ENCODE measurements at regions not wholly inside any gene's neighbourhood (a gene's known extent, or its start where the extent isn't known, plus 50 kb on each side); places are given as distances from the start of the nearest gene placed in this dataset.

DNA sequence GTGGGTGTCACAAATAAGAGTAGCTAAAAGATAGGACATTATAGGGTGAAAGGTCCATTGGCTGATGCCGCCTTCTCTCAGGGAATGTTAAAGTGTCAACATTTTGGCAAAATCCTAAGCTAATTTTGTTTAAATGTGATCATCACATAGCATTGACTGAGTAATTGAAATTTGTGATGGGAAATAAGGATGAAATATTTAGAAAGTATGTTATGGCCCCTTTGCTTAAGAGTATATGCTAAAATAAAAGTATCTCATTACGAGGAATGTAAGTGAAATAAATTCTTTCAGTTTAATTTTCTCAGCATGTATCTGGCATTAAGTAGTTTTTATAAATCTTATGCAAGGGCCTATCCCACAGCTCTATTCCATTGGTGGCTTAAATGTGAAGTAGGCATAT is 229.2 kb downstream of the PRL start:
- DNase-seq (ENCODE audit: low spot score) = no peak

DNA sequence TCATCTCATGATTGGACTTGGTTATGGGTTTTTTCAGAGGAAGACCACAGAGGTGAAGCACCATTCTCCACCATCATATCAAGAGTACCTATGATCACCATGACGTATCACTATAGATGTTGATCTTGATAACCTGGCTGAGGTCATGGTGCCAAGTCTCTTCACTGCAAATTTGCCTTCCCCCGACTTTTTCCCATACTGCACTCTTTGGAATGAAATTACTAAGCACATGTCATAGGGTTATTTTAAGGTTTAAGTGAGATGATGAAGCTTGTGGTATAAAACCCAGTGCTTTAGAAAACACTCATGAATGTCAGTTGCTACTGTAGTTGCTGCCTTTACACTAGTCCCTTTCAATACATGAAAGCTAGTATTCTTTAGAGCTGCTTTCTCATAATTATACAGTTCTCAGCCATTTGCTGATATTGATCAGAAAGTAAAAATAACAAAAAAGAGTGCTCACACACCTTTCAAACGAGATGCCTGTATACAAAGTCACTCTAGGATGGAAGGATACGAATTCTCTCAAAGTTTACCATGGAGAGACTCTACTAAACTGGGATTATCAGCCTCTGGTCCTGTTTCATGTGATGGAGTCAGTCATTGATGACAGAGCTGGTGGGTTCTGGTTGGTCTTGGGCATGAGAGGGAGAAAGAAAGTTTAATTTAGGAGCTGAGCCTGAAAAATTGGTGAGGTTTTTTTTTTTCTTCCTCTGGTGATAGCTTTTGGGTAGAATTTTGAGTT is 228.1 kb downstream of the PRL start:
- DNase-seq (ENCODE audit: low spot score) = peak; percentile 85

DNA sequence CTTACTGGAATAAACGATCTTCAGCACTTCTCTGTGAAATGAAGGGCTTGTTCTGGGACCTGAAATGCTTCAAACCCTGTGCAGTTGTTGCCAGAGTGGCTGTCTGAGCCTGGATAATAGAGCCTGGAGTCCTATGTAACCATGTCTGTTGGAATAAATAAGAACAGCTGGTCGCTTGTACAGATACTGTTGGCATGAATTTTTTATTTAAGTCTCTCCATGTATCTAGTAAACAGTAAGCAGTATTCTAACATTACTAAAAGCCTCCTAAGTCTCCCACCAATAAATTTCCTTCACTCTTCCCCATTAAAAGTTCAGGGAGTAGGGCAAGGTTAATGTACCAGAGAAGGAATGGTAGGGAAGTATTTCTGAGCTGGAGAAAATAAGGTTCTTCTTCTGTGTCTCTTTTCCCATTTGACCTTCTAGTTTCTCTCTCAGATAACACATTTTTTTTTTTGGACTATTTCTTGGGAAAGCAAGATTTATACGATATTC is 227.5 kb downstream of the PRL start:
- no peak for DNase-seq (ENCODE audit: low spot score)

DNA sequence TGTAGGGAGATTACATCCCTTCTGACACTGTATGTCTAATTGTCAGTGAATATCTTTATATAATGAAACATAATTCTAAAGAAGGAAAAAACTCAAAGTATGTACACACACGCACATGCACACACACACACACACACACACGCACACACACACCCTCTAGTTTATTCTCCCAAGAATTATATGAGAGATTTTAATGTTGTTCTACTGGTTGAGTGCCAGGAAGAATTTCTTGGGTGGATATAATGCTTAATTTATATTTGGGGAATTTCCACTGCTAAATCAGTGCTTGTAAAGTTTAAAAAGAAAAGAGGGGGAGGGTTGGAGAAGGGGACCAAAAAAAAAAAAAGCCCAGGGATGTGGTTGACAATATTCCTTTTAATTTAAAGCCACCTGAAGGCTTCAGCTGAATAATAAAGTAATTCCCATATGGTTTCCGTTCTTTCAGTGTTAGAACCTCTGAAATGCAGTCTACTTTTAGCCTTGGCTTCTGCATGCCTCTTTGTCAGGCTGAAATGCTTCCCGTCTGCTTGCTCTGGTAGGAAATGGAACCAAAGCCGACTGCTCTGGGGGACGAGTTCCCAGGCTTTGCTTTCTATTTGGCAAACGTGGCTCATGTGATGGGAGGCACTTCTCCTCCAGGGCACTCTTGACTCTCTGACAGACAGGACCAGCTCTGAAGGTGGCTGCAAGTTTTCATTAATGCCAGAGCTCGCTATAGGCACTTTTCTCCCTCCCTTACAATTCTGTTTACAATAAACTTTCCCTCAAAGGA is 225.4 kb downstream of the PRL start:
- DNase-seq (ENCODE audit: low spot score) = no peak

DNA sequence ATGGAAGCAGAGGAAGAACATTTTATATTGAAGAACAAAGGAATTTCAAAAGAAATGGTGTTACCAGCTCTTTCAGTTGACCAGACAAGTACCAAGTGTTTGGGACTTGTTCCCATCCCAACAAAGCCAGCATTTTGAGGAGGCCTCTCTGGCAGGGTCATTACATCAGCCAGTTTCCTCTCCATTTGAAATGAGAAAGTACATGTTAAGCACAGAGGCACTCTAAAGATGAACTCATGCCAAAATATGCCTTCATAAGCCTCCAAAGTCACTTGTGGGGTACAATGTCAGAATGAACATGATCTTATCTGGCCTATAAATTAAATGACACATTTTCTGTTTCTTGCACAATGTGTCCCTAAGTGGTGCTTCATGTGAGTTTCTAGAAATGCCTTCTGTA is 223.9 kb downstream of the PRL start:
- no peak for DNase-seq (ENCODE audit: low spot score)

DNA sequence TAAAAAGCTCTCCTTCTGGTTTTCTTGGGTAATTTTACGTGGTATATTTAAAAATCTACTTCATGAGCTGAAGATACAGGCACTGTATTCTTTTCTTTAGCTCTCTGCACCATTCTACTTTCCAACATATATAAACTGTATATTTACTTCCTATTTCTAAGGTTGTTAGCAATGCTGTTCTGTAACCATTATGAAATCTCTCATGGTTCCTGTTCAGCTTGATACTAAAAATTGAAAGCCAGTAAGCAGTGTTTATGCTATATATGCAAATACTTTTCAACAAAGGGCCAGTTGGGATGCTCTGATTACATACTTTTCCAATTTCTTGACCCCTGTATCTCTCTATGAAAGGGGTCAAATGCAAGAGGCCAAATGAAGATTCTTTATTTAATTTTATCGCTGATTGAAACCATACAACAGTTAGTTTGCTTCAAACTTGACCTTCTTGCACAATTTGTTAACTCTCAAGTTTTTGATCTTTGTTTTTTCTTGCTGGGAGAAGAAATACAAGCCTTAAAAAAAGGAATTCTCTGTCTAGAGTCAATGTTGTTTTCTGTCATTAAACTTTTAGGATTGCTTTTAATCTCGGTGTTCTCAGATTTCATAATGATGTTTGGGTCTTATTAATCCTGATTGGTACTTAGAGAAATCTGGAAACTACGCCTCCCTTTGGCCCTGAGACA is 223.2 kb downstream of the PRL start:
- DNase-seq (ENCODE audit: low spot score) = no peak

GRCh38 chr6:22078288-22078687 is 218.5 kb downstream of the PRL start:
- DNase-seq (ENCODE audit: low spot score) = no peak

- no peak for DNase-seq (ENCODE audit: low spot score)
Observed at GRCh38 chr6:22078802-22079545, 217.9 kb downstream of the PRL start.

GRCh38 chr6:22079783-22080182 is 217.1 kb downstream of the PRL start:
- DNase-seq (ENCODE audit: low spot score) = no peak

- DNase-seq (ENCODE audit: low spot score) = no peak
Observed at GRCh38 chr6:22081709-22082108, 215.1 kb downstream of the PRL start.

- DNase-seq (ENCODE audit: low spot score) = no peak
Observed at GRCh38 chr6:22082218-22082617, 214.6 kb downstream of the PRL start.

GRCh38 chr6:22083119-22083518 is 213.7 kb downstream of the PRL start:
- no peak for DNase-seq (ENCODE audit: low spot score)

- no peak for DNase-seq (ENCODE audit: low spot score)
Observed at GRCh38 chr6:22087960-22088706, 208.7 kb downstream of the PRL start.

- peak; percentile 46 for DNase-seq (ENCODE audit: low spot score)
Observed at GRCh38 chr6:22091424-22091948, 205.3 kb downstream of the PRL start.

- no peak for DNase-seq (ENCODE audit: low spot score)
Observed at GRCh38 chr6:22095836-22096235, 201.0 kb downstream of the PRL start.

- DNase-seq (ENCODE audit: low spot score) = no peak
Observed at GRCh38 chr6:22098601-22099031, 198.2 kb downstream of the PRL start.

DNA sequence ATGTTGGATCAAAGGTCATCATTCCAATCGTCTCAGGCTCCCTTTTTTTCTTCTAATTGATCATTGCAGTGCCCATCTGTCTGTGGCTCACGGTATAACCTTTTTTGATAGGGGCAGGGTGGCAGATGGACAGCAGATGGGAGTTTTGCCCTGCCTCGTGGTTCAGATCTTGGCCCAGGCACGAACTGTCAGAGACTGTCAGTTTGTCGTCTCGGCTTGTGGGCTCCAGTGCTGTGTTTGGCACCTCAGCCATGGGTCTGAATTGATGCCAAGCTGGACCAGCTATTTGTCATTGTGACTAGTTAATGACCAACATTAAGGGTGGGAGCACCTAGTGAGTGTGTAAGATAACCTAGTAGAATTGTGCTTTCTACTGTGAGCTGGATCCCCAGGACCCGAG is 197.6 kb downstream of the PRL start:
- DNase-seq (ENCODE audit: low spot score) = no peak

GRCh38 chr6:22099923-22100322 is 196.9 kb downstream of the PRL start:
- DNase-seq (ENCODE audit: low spot score) = no peak

DNA sequence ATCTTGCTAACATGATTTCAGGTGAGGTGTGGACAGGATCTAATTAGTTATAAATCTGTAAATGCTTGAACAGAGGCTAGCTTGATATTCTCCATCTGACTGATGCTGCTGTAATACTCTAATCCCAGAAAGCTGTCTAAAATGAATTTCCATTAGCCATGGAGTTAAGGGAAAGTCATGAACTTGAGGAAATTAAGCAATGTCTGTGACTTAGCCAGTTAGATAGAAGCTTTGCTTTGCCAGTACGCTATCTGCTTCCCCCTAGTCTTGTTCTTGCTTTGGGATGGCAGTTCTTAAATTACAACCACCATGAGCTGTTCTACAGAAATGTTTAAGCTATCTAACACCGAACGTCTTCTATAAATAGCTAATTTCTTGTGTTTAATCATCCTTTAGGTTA is 195.7 kb downstream of the PRL start:
- no peak for DNase-seq (ENCODE audit: low spot score)

- DNase-seq (ENCODE audit: low spot score) = peak; percentile 14
Observed at GRCh38 chr6:22102671-22103070, 194.2 kb downstream of the PRL start.

DNA sequence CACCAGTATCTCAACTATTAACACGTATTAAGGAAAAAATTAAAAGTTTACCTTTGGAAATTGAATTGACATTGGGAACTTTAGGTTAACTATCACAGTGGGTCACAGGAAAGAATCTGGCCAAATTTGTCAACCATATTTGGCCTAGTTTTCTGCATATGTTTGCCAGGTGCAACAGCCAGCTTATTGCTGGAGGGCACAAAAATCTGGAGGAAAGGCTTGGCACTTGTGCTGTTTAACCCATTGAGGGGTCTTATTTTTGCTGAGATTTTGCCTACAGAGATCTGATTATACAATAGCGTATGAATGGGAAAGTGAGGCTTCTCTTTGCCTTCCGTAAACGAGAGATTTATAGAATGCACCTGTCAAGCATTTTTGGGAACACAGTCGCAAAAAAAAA is 190.4 kb downstream of the PRL start:
- no peak for DNase-seq (ENCODE audit: low spot score)
